GM12874 (cell line): ENCODE measurements at regions not wholly inside any gene's neighbourhood (a gene's known extent, or its start where the extent isn't known, plus 50 kb on each side); places are given as distances from the start of the nearest gene placed in this dataset.

Experiments used
- TF ChIP-seq, protein P1 (sequence below): IDR thresholded peaks from 2 replicates; pipeline ENCODE4 v1.5.1; 2011; ENCODE audit warnings: low read depth, mild to moderate bottlenecking, control low read depth, low read length, moderate library complexity; ENCODE audit not compliant: insufficient read depth

DNA sequence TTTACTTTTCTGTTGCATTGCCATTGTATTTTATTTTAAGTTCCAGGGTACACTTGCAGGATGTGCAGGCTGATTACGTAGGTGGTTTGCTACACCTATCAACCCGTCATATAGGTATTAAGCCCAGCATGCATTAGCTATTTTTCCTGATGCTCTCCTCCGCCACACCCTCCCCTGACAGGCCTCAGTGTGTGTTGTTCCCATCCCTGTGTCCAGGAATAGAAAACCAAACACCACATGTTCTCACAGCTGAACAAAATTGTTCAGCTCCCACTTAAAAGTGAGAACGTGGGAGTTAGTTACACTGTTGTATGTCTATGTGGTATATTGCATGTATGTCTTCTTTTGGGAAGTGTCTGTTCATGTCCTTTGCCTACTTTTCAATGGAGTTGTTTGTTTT is 1631.7 kb downstream of the DPP10 start:
- TF ChIP-seq, protein P1, sequence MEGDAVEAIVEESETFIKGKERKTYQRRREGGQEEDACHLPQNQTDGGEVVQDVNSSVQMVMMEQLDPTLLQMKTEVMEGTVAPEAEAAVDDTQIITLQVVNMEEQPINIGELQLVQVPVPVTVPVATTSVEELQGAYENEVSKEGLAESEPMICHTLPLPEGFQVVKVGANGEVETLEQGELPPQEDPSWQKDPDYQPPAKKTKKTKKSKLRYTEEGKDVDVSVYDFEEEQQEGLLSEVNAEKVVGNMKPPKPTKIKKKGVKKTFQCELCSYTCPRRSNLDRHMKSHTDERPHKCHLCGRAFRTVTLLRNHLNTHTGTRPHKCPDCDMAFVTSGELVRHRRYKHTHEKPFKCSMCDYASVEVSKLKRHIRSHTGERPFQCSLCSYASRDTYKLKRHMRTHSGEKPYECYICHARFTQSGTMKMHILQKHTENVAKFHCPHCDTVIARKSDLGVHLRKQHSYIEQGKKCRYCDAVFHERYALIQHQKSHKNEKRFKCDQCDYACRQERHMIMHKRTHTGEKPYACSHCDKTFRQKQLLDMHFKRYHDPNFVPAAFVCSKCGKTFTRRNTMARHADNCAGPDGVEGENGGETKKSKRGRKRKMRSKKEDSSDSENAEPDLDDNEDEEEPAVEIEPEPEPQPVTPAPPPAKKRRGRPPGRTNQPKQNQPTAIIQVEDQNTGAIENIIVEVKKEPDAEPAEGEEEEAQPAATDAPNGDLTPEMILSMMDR, result no peak

DNA sequence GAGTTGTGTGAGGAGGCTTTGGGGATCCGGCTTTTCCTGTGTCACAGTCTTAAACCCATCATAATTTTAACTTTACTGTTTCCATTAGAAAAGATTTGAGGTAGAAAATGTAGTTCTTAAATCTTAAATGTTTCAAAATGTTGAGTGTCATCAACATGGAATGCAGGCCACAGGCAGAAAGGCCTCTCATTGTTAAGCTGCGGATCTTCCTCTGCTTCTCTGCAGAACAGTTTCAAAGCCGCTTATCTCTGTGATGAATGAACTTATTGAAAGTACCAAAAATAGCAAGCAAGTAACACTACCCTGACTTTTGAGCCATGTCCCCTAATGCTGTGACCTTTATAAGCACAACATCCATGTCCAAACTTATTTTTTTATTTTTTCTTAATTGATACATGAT is 1645.8 kb downstream of the DPP10 start:
- TF ChIP-seq, protein P1, result no peak

DNA sequence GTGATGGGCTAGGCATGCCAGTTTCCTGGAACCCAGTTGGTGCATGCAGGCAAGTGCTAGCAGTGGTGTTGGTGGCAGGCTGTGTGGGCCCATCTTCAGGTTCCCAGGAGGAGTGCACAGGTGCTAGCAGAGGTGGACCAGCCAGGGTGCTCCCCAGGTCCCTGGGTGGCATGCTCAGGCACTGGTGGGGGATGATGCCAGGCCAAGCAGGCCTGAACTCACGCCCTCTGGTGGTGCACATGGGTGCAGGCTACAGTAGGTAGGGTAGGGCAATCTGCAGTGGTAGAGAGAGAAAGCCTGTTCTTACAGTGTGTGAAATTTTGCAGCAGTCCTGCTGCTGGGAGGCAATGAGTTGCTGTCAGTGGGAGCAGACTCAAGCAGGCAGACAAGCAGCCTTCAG is 1651.8 kb downstream of the DPP10 start:
- TF ChIP-seq, protein P1, result no peak

GRCh38 chr2:116095636-116096035 is 1653.2 kb downstream of the DPP10 start:
- TF ChIP-seq, protein P1, result no peak

- TF ChIP-seq, protein P1, result no peak
Measured at GRCh38 chr2:116098049-116098448, 1655.6 kb downstream of the DPP10 start.

DNA sequence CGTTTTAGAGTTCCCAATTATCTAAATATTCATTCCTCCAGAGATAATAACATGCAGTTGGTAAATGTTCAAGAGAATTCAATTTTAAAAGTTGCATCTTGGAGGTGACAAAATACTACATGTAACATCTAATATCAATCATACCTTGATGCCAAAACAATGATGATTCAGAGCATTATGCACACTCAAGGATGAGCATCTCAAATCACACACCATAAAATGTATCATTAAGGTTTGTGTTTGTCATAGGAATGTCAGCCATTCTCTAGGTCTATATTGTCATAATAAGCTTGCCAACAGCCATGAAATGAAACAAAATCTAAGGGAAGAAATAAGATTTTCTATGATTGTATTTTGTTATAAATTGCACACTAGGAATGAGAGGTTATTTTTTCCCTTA is 1667.0 kb downstream of the DPP10 start:
- TF ChIP-seq, protein P1, result no peak

- TF ChIP-seq, protein P1, result no peak
Measured at GRCh38 chr2:116117845-116118244, 1675.4 kb downstream of the DPP10 start.

DNA sequence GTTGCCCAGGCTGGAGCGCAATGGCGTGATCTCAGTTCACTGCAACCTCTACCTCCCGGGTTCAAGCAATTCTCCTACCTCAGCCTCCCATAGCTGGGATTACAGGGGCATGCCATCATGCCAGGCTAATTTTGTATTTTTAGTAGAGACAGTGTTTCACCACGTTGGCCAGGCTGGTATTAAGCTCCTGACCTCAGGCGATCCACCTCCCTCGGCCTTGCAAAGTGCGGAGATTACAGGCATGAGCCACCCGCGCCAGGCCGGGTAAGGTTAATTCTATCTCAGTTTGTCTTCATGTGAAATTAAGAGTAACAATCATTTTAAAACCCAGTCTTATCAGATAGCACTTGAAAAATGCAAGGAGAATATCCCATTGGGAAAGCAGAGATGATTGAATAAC is 1681.7 kb upstream of the DDX18 start:
- TF ChIP-seq, protein P1, result no peak
